A549 (cell line): ENCODE measurements at regions not wholly inside any gene's neighbourhood (a gene's known extent, or its start where the extent isn't known, plus 50 kb on each side); places are given as distances from the start of the nearest gene placed in this dataset.

Experiments used
- BHLHE40 ChIP-seq: IDR thresholded peaks from 2 replicates; pipeline ENCODE4 v1.6.1; 2012; ENCODE audit warnings: low read depth, low read length, inconsistent platforms
- CEBPB ChIP-seq, 2 experiments: fragments of >200 bp in 1 of 2; sonication (Bioruptor Twin) in 1 of 2; formaldehyde crosslinking in 1 of 2; IDR thresholded peaks; 2 replicates each; pipeline ENCODE4 v1.6.1; 2012 to 2016
- EHF ChIP-seq: fragments of 250-450 bp; sonication (Bioruptor Pico); IDR thresholded peaks from 2 replicates; pipeline ENCODE4 v1.5.0; 2020; ENCODE audit warnings: mild to moderate bottlenecking
- EP300 ChIP-seq, 2 experiments: fragments of >200 bp; sonication (Bioruptor Twin); formaldehyde crosslinking; IDR thresholded peaks; 2 replicates in 1 of 2; 3 replicates in 1 of 2; pipeline ENCODE4 v1.6.1; 2016 to 2017
- HDAC2 ChIP-seq: fragments of 200-600 bp; sonication (generic); IDR thresholded peaks from 2 replicates; pipeline ENCODE4 v1.6.1; 2016
- KDM5A ChIP-seq: fragments of 200-600 bp; sonication (generic); IDR thresholded peaks from 2 replicates; pipeline ENCODE4 v1.6.1; 2016; ENCODE audit warnings: antibody characterized with exemption, mild to moderate bottlenecking
- PHF8 ChIP-seq: fragments of 200-600 bp; sonication (generic); IDR thresholded peaks from 2 replicates; pipeline ENCODE4 v1.6.1; 2016; ENCODE audit warnings: low read depth, mild to moderate bottlenecking, antibody characterized with exemption, moderate library complexity, borderline replicate concordance
- POLR2A ChIP-seq: IDR thresholded peaks from 2 replicates; pipeline ENCODE4 v1.6.1; 2012; ENCODE audit warnings: mild to moderate bottlenecking, low read length
- RFX5 ChIP-seq: fragments of 450-650 bp; IDR thresholded peaks from 2 replicates; pipeline ENCODE4 v1.7.1; 2014; ENCODE audit warnings: antibody characterized with exemption, mild to moderate bottlenecking, moderate library complexity
- TF ChIP-seq, protein P1 (sequence below): fragments of 200-600 bp; sonication (generic); IDR thresholded peaks from 2 replicates; pipeline ENCODE4 v1.6.1; 2016; ENCODE audit warnings: antibody characterized with exemption, mild to moderate bottlenecking, moderate library complexity
- TF ChIP-seq, protein P2 (sequence below): fragments of >200 bp; sonication (Bioruptor Twin); formaldehyde crosslinking; IDR thresholded peaks from 3 replicates; pipeline ENCODE4 v1.5.1; 2016
- TF ChIP-seq, protein P3 (sequence below): fragments of >200 bp; sonication (Bioruptor Twin); formaldehyde crosslinking; IDR thresholded peaks from 2 replicates; pipeline ENCODE4 v1.6.1; 2016
- TF ChIP-seq, protein P4 (sequence below): IDR thresholded peaks from 2 replicates; pipeline ENCODE4 v1.6.1; 2012; ENCODE audit warnings: low read depth, borderline replicate concordance

DNA sequence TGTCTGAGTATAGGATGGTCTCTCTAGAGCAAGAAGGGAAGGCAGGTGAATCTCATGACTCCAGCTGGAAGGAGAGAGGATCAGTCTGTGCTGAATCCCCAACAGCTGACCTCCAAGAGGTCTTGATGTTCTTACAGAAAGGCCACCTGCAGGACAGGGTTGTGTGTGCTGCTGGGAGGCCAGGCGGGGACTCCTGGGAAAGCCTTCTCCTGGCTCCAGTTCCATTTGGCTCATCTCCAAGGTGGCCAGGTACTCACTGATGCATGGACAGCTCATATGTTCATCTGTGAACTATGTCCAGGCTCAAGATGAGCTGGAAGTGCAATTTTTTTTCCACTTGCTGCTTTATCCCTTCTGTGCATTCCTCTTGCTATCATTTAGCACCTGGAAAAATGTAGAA lies 730.2 kb upstream of the RBFOX1 start:
- TF ChIP-seq, protein P1, sequence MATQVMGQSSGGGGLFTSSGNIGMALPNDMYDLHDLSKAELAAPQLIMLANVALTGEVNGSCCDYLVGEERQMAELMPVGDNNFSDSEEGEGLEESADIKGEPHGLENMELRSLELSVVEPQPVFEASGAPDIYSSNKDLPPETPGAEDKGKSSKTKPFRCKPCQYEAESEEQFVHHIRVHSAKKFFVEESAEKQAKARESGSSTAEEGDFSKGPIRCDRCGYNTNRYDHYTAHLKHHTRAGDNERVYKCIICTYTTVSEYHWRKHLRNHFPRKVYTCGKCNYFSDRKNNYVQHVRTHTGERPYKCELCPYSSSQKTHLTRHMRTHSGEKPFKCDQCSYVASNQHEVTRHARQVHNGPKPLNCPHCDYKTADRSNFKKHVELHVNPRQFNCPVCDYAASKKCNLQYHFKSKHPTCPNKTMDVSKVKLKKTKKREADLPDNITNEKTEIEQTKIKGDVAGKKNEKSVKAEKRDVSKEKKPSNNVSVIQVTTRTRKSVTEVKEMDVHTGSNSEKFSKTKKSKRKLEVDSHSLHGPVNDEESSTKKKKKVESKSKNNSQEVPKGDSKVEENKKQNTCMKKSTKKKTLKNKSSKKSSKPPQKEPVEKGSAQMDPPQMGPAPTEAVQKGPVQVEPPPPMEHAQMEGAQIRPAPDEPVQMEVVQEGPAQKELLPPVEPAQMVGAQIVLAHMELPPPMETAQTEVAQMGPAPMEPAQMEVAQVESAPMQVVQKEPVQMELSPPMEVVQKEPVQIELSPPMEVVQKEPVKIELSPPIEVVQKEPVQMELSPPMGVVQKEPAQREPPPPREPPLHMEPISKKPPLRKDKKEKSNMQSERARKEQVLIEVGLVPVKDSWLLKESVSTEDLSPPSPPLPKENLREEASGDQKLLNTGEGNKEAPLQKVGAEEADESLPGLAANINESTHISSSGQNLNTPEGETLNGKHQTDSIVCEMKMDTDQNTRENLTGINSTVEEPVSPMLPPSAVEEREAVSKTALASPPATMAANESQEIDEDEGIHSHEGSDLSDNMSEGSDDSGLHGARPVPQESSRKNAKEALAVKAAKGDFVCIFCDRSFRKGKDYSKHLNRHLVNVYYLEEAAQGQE: no peak
- TF ChIP-seq RFX5 (no peak), KDM5A (no peak), HDAC2 (no peak), EHF (CRISPR knock-in tag) (no peak), EP300 (IDR thresholded peaks at IDR 0.05) (no peak), POLR2A (no peak), CEBPB (IDR thresholded peaks at IDR 0.05) (no peak), PHF8 (no peak), BHLHE40 (no peak)
- TF ChIP-seq, protein P2, sequence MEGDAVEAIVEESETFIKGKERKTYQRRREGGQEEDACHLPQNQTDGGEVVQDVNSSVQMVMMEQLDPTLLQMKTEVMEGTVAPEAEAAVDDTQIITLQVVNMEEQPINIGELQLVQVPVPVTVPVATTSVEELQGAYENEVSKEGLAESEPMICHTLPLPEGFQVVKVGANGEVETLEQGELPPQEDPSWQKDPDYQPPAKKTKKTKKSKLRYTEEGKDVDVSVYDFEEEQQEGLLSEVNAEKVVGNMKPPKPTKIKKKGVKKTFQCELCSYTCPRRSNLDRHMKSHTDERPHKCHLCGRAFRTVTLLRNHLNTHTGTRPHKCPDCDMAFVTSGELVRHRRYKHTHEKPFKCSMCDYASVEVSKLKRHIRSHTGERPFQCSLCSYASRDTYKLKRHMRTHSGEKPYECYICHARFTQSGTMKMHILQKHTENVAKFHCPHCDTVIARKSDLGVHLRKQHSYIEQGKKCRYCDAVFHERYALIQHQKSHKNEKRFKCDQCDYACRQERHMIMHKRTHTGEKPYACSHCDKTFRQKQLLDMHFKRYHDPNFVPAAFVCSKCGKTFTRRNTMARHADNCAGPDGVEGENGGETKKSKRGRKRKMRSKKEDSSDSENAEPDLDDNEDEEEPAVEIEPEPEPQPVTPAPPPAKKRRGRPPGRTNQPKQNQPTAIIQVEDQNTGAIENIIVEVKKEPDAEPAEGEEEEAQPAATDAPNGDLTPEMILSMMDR: no peak
- TF ChIP-seq, protein P3, sequence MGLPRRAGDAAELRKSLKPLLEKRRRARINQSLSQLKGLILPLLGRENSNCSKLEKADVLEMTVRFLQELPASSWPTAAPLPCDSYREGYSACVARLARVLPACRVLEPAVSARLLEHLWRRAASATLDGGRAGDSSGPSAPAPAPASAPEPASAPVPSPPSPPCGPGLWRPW: no peak
- TF ChIP-seq, protein P4, sequence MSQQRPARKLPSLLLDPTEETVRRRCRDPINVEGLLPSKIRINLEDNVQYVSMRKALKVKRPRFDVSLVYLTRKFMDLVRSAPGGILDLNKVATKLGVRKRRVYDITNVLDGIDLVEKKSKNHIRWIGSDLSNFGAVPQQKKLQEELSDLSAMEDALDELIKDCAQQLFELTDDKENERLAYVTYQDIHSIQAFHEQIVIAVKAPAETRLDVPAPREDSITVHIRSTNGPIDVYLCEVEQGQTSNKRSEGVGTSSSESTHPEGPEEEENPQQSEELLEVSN: no peak
